GM12878 (cell line): ENCODE measurements at regions not wholly inside any gene's neighbourhood (a gene's known extent, or its start where the extent isn't known, plus 50 kb on each side); places are given as distances from the start of the nearest gene placed in this dataset.

Source experiments
- BMI1 ChIP-seq: fragments of 450-650 bp; IDR thresholded peaks from 2 replicates; pipeline ENCODE4 v1.6.1; 2016; ENCODE audit warnings: mild to moderate bottlenecking, moderate library complexity, borderline replicate concordance
- CTCF ChIP-seq, 3 experiments: IDR thresholded peaks in 2 of 3; conservative IDR thresholded peaks in 1 of 3; 2 replicates each; pipeline ENCODE4 v1.5.1; 2011; ENCODE audit warnings: low read depth in 3 of 3, low read length in 3 of 3, mild to moderate bottlenecking in 3 of 3, control low read depth in 2 of 3, moderate library complexity in 2 of 3, inconsistent platforms in 1 of 3, mixed read lengths in 1 of 3; ENCODE audit not compliant: control insufficient read depth in 2 of 3, insufficient read depth in 1 of 3; ENCODE audit errors: extremely low read depth in 1 of 3
- IKZF1 ChIP-seq: fragments of 450-650 bp; conservative IDR thresholded peaks from 2 replicates; pipeline ENCODE4 v1.6.1; 2017; ENCODE audit warnings: antibody characterized with exemption, mild to moderate bottlenecking
- PAX8 ChIP-seq: fragments of 450-650 bp; IDR thresholded peaks from 2 replicates; pipeline ENCODE4 v1.6.1; 2017; ENCODE audit warnings: mild to moderate bottlenecking, moderate library complexity
- POLR2A ChIP-seq: IDR thresholded peaks from 2 replicates; pipeline ENCODE4 v1.6.1; 2011; ENCODE audit warnings: low read depth, mild to moderate bottlenecking, low read length
- RAD21 ChIP-seq: IDR thresholded peaks from 2 replicates; pipeline ENCODE4 v1.6.1; 2011; ENCODE audit warnings: mild to moderate bottlenecking, low read depth, low read length, moderate library complexity; ENCODE audit not compliant: insufficient read depth
- RELA ChIP-seq: fragments of 450-650 bp; IDR thresholded peaks from 2 replicates; pipeline ENCODE4 v1.8.0; 2014; ENCODE audit warnings: borderline replicate concordance; ENCODE audit not compliant: partially characterized antibody
- YBX1 ChIP-seq: fragments of 450-650 bp; IDR thresholded peaks from 2 replicates; pipeline ENCODE4 v1.6.1; 2016; ENCODE audit warnings: antibody characterized with exemption
- ZNF592 ChIP-seq: fragments of 450-650 bp; IDR thresholded peaks from 2 replicates; pipeline ENCODE4 v1.6.1; 2017; ENCODE audit warnings: mild to moderate bottlenecking, moderate library complexity

DNA sequence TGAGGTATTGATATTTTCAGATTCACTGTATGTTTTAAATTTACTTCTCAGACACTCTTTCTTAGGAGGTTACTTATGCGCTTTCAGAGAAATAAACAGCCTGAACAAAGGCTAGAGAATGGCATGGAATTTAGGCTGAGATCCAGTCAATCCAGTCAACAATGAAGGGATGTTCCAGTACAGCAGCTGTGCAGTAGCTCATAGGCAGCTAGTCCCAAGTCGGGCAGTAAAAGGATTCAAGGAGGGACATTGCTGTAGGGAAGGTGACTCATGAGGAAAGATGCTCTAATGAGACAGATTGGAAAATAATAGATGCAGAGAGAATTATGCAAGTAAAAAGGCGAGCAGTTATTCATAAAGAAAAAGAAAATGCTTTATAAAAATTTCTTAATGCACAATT is 397.9 kb upstream of the RGPD4 start (continued):
- TF ChIP-seq ZNF592 (no peak), YBX1 (no peak), POLR2A (no peak), CTCF (IDR thresholded peaks at IDR 0.05 in 2 of 3, conservative IDR thresholded peaks at IDR 0.05 in 1 of 3; ENCODE audit: control insufficient read depth in 2 of 3, extremely low read depth in 1 of 3, insufficient read depth in 1 of 3, low read depth in 3 of 3, low read length in 3 of 3) (no peak), IKZF1 (no peak), BMI1 (no peak), PAX8 (no peak), RELA (no peak), RAD21 (no peak)
